COLO668 (cell line): ENCODE measurements at regions not wholly inside any gene's neighbourhood (a gene's known extent, or its start where the extent isn't known, plus 50 kb on each side); places are given as distances from the start of the nearest gene placed in this dataset.

Experiments
- DNase-seq: peaks from one replicate; lab custom pipeline; 2025; ENCODE audit not compliant: unreplicated experiment; lab: John Stamatoyannopoulos, UW

- no peak for DNase-seq
Observed at GRCh38 chr1:195458365-195458764, 1149.9 kb downstream of the KCNT2 start.

GRCh38 chr1:195450794-195451193 is 1157.4 kb downstream of the KCNT2 start:
- DNase-seq = no peak

DNA sequence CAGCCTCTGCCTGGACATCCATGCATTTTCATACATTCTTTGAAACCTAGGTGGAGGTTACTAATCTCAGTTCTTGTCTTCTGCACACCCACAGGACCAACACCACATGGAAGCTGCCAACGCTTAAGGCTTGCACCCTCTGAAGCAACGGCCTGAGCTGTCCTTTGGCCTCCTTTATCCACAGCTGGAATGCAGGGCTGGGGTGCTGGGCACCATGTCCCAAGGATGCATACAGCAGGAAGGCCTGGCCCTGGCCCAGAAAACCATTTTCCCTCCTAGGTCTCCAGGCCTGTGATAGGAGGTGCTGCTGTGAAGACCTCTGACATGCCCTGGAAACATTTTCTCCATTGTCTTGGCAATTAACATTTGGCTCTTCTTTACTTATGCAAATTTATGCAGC is 1168.6 kb downstream of the KCNT2 start:
- no peak for DNase-seq

DNA sequence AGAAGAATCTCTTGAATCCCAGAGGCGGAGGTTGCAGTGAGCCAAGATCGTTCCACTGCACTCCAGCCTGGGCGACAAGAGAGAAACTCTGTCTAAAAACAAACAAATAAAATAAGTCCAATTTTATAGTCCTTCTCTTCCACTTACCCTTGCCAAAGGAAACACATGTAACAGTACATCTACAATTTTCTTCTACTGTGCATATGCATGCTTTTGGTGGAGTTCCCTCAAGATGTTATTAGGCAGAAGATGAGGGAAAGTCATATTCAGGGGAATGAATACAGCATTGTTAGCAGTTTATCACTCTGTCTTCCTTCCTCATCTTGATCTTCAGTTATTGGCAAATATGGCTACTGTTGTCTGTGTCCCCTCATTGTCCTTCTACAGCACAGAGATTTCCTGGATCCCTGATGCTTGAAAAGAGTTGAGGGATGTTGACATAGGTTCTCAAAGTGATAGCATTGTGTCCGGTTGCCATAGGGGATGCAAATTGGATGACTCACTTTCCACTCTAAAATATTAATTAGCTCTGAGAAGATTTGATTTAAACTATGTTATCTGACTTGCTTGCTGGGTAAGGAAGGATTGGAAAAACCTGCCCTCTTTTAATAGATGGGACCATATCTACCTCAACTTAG is 1173.6 kb downstream of the KCNT2 start:
- DNase-seq = no peak

DNA sequence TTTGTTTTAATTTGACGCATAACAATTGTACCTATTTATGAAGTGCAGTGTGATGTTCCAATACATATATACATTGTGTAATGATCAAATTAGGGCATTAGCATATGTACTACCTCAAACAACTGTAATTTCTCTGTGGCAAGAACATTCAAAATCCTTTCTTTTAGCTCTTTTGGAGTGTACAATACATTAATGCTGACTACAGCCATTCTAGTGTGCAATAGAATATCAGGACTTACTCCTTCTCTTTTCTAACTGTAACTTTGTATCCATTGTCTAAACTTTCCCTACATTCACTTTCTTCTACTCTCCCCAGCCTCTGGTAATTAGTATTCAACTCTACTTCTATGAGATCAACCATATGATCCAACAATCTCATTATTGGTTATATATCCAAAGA is 1177.4 kb downstream of the KCNT2 start:
- DNase-seq = no peak

- no peak for DNase-seq
Observed at GRCh38 chr1:195428927-195429326, 1179.3 kb downstream of the KCNT2 start.

- no peak for DNase-seq
Observed at GRCh38 chr1:195415584-195415983, 1192.7 kb downstream of the KCNT2 start.

DNA sequence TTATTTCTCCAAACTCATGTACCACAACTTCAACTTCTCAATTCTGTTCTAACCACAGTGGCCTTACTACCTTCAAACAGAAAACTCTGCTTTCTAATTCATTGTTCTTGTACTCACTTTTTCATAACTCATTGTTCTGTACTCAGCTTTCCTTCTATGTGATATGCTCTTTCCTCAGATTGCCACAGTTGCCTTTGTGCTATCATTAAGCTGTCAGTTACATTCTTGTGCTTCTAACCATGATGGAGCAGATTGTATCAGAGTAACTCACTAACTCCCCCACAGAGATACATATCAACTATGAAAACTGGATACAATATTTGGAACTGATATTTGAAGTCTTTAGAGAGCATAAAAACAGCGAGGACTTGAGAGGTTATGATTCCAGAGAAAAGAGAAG is 1213.7 kb downstream of the KCNT2 start:
- no peak for DNase-seq

DNA sequence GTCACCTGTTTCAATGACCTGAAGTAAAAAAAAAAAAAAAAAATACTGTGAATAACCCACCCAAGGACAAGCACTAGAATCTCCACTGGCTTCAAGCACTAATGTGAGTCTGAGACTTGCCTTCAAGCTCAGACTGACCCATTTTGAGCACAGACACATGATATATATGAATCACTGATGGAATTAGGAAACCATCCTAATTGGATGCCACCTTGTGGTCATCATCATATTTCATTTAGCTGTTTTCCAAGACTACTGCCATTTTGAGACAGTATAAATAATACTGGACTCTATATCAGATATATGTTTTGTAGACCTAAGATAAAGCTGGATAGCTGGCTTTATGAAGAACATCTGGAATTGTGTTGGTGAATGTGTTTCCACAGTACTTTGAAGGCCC is 1232.0 kb downstream of the KCNT2 start:
- DNase-seq = no peak

DNA sequence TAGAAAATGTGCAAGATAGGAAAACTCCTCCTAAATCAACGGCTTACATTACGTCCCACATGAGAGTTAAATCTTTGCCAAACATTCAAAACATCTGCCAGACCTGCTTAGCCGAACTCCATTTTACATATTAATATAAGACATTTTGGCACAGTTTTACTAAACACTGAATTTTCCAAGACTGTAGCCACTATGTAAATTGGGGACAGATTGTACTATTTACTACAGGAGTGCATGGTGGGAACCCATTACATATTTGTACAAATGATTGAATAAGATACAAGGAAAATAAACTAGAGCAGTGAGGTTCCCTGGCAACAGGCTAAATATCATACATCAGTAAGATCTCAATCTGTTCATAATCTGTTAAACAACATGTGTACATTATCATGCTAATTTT is 1234.4 kb downstream of the KCNT2 start:
- DNase-seq = no peak

DNA sequence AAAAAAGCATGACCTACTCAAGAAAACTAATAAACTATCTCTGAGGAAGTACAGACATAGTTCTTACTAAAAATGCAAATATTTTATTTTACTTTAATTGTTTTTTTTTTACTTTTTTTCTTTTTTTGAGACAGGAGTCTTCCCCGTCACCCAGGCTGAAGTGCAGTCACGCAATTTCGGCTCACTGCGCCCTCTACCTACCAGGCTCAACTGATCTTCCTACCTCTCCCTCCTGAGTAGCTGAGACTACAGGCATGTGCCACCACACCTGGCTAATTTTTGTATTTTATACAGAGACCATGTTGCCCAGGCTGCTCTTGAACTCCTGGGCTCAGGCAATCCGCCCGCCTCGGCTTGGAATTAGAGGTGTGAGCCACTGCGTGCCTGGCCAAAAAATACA is 1263.1 kb downstream of the KCNT2 start:
- DNase-seq = no peak

- DNase-seq = no peak
Observed at GRCh38 chr1:195337646-195338045, 1270.6 kb downstream of the KCNT2 start.

DNA sequence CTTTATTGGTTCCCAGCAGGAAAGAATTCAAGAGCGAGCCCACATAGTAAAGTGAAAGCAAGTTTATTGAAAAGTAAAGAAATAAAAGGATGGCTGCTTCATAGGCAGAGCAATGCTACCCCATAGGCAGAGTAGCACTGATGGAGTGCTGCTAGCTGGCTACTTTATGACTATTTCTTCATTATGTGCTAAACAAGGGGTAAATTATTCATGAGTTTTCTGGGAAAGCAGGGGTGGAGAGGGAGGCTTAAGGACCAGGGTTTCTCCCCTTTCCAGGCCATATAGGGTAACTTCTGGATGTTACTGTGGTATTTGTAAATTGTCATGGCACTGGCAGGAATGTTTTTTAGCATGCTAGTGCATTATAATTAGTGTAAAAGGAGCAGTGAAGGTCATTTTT is 1271.4 kb downstream of the KCNT2 start:
- no peak for DNase-seq

GRCh38 chr1:195335541-195335940 is 1272.7 kb downstream of the KCNT2 start:
- no peak for DNase-seq

GRCh38 chr1:195332102-195332501 is 1276.1 kb downstream of the KCNT2 start:
- no peak for DNase-seq

DNA sequence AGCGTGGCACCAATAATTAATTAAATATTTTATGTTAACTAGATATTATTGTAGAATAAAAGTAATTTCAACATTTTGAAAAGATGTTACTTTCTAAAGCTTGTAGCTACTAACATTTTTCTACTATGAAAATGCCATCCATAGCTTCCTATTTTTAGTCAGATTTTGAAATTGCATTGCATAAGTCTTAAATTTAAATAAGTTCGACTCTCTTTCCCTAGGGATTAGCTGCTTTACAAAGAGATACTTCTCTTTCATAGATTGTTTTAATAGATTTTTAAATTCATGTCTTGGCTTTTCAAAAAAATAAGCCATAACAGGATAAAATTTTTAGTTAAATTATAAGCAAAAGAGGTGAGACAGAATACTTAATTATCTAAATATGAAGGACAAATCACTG is 1279.6 kb downstream of the KCNT2 start:
- DNase-seq = no peak

DNA sequence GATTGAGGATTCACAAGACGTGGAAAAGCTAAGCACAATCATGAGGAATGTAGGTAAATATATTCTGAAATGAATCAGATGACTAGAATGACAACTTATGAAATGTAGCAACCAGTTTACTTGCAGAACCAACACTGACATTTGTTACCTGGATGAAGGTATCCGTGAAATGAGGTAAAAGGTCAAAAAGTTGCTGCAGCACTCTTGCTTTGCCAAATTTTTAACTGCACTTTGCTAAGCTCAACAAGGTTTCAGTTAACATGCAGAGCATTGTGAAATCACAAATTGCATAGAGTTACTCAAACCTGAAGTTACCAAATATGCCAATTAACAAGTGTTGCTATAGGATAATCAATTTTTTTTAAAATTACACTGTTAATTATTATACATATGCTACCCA is 1280.1 kb downstream of the KCNT2 start:
- DNase-seq = no peak

DNA sequence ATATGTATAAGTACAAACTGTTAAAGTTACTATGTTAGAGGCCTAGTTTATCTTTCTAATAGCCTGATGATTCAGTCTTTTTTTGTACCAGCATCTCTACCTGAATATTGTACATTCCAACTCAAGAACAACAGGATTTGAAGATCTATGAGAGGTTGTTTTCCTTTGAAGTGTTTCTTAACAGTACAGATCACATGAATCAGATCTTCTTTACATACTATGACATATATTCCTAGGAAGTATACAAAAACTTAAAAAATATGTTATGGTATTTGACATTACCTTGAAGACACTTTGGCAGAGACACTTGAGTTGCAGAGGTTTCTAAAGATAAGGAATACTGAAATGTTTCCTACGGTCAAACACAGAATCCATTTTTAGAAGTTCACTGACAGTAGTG is 1280.9 kb downstream of the KCNT2 start:
- no peak for DNase-seq

GRCh38 chr1:195326325-195326724 is 1281.9 kb downstream of the KCNT2 start:
- DNase-seq = no peak

DNA sequence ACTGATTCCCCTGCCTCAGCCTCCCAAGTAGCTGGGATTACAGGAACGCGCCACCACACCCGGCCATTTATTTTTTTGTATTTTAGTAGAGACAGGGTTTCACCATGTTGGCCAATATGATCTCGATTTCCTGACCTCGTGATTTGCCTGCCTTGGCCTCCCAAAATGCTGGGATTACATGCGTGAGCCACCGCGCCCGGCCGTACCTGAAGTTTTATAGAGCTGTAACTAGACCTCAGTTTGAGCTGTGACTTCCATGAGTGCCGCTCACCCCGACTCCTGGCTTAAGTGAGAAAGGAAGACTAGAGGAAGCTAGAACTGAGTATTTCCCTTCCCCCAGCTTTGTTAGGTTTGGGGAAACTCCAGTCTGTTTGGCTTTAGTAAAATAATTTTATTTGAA is 1283.1 kb downstream of the KCNT2 start:
- DNase-seq = no peak

- no peak for DNase-seq
Observed at GRCh38 chr1:195306281-195306680, 1302.0 kb downstream of the KCNT2 start.

GRCh38 chr1:195294911-195295310 is 1313.3 kb downstream of the KCNT2 start:
- DNase-seq = no peak

DNA sequence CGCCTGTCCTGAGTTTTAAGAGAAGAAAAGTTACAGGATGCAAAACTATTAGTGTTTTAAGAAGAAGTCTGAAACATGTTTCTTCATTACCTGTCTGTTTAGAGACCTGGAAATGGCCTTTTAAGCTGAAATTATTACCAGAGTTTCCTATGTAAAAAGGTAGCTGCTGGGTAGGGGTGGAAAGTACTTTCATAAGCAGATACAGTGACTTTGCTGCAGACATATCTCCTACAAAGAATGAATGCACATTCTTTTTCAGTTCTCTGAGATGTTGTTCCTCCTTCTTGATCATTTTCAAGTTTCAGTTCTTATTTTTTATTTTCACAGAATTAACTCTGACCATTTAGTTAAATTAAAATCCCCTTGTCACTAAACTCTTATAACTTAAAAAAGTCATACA is 1329.6 kb downstream of the KCNT2 start:
- no peak for DNase-seq

GRCh38 chr1:195275710-195276109 is 1332.5 kb downstream of the KCNT2 start:
- DNase-seq = no peak
